IPS DF 6.9 (cell line): ENCODE measurements at regions not wholly inside any gene's neighbourhood (a gene's known extent, or its start where the extent isn't known, plus 50 kb on each side); places are given as distances from the start of the nearest gene placed in this dataset.

ENCODE experiments used
- DNase-seq: peaks from one replicate; pipeline ENCODE4 v3.0.0-alpha.2; 2013; ENCODE audit warnings: low read depth, low spot score
- H3K27ac ChIP-seq: one replicate; pipeline ENCODE4 v1.5.1; 2013; ENCODE audit warnings: low read length, control low read depth
- H3K27me3 ChIP-seq: 2 replicates; pipeline ENCODE4 v1.6.1; 2013; ENCODE audit warnings: mild to moderate bottlenecking, low read length; ENCODE audit not compliant: control insufficient read depth, insufficient read depth
- H3K36me3 ChIP-seq: 2 replicates; pipeline ENCODE4 v1.6.1; 2013; ENCODE audit warnings: low read length; ENCODE audit not compliant: control insufficient read depth, insufficient read depth
- H3K4me1 ChIP-seq: 2 replicates; pipeline ENCODE4 v1.6.1; 2013; ENCODE audit warnings: low read length; ENCODE audit not compliant: control insufficient read depth, insufficient read depth
- H3K4me3 ChIP-seq: 2 replicates; pipeline ENCODE4 v1.5.1; 2013; ENCODE audit warnings: mild to moderate bottlenecking, low read length
- H3K9me3 ChIP-seq: 2 replicates; pipeline ENCODE4 v1.6.1; 2013; ENCODE audit warnings: low read length, inconsistent platforms; ENCODE audit not compliant: control insufficient read depth, insufficient read depth
- whole genome bisulfite sequencing: extraction: QIAGEN DNeasy Blood & Tissue Kit; methylation state at CpG from one replicate; pipeline ENCODE4 v1.1.7; 2013; ENCODE audit warnings: mixed read lengths, missing lambda C conversion rate; ENCODE audit not compliant: insufficient read length, insufficient coverage; 5-methylcytosine and 5-hydroxymethylcytosine counted together

DNA sequence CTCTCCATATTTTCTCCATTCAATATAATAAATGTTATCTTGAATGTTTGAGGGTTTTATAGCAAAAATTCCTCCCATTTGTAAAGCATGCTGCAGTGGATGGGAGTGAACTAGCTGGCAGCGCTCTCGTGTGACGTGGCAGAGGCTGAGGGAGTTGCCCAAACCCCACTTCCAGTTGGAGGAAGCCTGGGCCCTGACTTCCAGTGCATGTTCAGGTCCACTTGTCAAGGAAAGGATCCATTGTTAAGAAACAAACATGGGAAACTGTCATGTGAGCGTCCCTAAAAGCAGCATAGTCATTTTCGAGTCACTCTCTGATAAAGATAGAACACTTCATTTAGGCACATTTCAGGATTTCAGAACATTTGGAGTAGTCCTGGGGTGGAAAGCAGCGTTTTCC is 116.6 kb downstream of the SLC25A47 start:
- Histone ChIP-seq H3K4me1 (peaks cover 6% of the 10 kb centered on the region), H3K36me3 (no peaks in the 10 kb centered on the region), H3K27me3 (no peaks in the 10 kb centered on the region), H3K27ac (no peak overlapping the region), H3K9me3 (no peaks in the 10 kb centered on the region), H3K4me3 (no peak overlapping the region)
- WGBS: no CpG with 5 or more reads among the region's 6 CpGs
- no peak for DNase-seq

DNA sequence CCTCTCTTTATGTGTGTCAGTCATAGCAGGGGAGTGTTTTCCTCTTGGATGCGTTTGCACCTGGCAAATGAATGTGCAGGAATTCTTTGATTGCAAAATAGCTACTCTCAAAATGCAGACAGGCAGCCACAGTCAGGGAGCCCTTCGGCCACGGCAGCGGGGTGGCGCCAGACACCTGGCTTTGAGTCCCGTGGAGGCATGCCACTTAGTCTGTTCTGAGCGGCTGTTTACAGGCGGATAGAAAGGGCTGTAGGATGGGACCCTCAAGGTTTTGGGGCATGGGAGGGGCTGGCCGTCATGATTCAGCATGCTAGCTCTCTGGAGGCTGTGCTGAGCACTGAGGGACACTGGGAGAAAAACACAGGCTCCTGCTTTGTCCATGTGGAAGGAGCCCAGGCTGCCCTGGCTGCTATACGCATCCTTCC is 117.1 kb downstream of the SLC25A47 start:
- Histone ChIP-seq H3K27ac (no peak overlapping the region), H3K27me3 (no peaks in the 10 kb centered on the region), H3K36me3 (no peaks in the 10 kb centered on the region), H3K4me3 (no peak overlapping the region), H3K4me1 (0 out of 2 replicates have a peak, but pooled peaks cover 3% of the 10 kb centered on the region), H3K9me3 (no peaks in the 10 kb centered on the region)
- DNase-seq: peak; percentile 41
- WGBS: no CpG with 5 or more reads among the region's 10 CpGs

- H3K27ac ChIP-seq: no peak overlapping the region
- H3K27me3 ChIP-seq: no peaks in the 10 kb centered on the region
- H3K9me3 ChIP-seq: no peaks in the 10 kb centered on the region
- no peak for DNase-seq
- 0 out of 2 replicates have a peak, but pooled peaks cover 3% of the 10 kb centered on the region for H3K4me1 ChIP-seq
- no peak overlapping the region for H3K4me3 ChIP-seq
- H3K36me3 ChIP-seq: no peaks in the 10 kb centered on the region
- WGBS: no CpG with 5 or more reads among the region's 6 CpGs
These were observed 117.6 kb downstream of the SLC25A47 start for GRCh38 chr14:100440758-100441203.

GRCh38 chr14:100441271-100441947 is 118.3 kb downstream of the SLC25A47 start:
- WGBS: no CpG with 5 or more reads among the region's 6 CpGs
- H3K27ac ChIP-seq: no peak overlapping the region
- H3K9me3 ChIP-seq: no peaks in the 10 kb centered on the region
- no peak overlapping the region for H3K4me3 ChIP-seq
- no peaks in the 10 kb centered on the region for H3K27me3 ChIP-seq
- no peaks in the 10 kb centered on the region for H3K36me3 ChIP-seq
- 0 out of 2 replicates have a peak, but pooled peaks cover 3% of the 10 kb centered on the region for H3K4me1 ChIP-seq
- DNase-seq: no peak

GRCh38 chr14:100442036-100442435 is 118.9 kb downstream of the SLC25A47 start:
- H3K4me1 ChIP-seq: 0 out of 2 replicates have a peak, but pooled peaks cover 3% of the 10 kb centered on the region
- no peaks in the 10 kb centered on the region for H3K36me3 ChIP-seq
- no peaks in the 10 kb centered on the region for H3K27me3 ChIP-seq
- H3K9me3 ChIP-seq: no peaks in the 10 kb centered on the region
- DNase-seq: no peak
- H3K4me3 ChIP-seq: no peak overlapping the region
- no peak overlapping the region for H3K27ac ChIP-seq

- DNase-seq: no peak
These were observed 119.7 kb downstream of the SLC25A47 start for GRCh38 chr14:100442498-100443490.

DNA sequence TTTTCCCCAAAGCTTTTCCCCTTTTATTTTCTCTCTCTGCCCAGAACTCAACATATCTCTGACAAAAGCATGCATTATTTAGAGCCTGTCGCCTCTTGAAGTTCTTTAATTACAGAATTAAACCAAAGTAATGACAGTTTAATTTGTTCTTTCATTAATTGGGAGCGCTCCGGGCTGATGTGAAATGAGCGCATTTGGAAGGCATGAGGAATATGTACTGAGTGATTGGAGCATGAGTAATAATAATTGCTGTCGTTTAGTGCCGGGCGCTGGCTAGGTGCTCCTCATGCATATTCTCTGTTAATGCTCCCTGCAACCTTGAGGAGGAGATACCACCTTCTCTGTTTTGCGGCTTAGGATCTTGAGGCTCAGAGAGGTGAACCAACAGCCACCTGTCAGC is 120.5 kb downstream of the SLC25A47 start:
- Histone ChIP-seq H3K4me1 (peaks cover 5% of the 10 kb centered on the region; the same call in 1 of the 2 replicates), H3K4me3 (no peak overlapping the region), H3K27me3 (no peaks in the 10 kb centered on the region), H3K36me3 (no peaks in the 10 kb centered on the region), H3K27ac (no peak overlapping the region), H3K9me3 (no peaks in the 10 kb centered on the region)
- no peak for DNase-seq
- WGBS: no CpG with 5 or more reads among the region's 8 CpGs

More at GRCh38 chr14:100442498-100443490, 119.7 kb downstream of the SLC25A47 start:
- no CpG with 5 or more reads among the region's 13 CpGs for WGBS
- H3K4me1 ChIP-seq: peaks cover 5% of the 10 kb centered on the region; the same call in 1 of the 2 replicates
- no peaks in the 10 kb centered on the region for H3K27me3 ChIP-seq
- H3K27ac ChIP-seq: no peak overlapping the region
- H3K36me3 ChIP-seq: no peaks in the 10 kb centered on the region
- H3K9me3 ChIP-seq: no peaks in the 10 kb centered on the region
- H3K4me3 ChIP-seq: no peak overlapping the region

GRCh38 chr14:100445436-100446088 is 122.4 kb downstream of the SLC25A47 start:
- no peak overlapping the region for H3K27ac ChIP-seq
- H3K4me3 ChIP-seq: no peak overlapping the region

DNA sequence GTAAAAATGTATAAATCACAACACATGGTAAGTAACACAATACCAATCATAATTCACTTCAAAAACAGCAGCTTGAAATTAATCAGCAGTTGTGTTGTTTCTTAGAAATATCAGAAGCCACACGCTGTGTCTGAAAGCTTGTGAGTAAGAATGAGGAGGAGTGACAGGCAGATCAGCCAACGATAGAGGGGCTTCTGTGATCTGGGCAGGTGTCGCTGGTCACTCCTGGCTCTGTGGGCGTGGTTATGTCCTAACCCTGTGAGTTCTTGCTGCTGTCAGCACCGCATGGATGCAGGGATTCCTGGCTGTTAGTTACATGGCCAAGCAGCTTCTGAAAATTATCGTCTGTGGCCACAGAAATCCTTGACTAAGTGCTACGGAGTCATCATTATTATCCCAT is 123.4 kb downstream of the SLC25A47 start:
- Histone ChIP-seq H3K9me3 (no peaks in the 10 kb centered on the region), H3K27me3 (no peaks in the 10 kb centered on the region), H3K4me1 (peaks cover 3% of the 10 kb centered on the region; the same call in 1 of the 2 replicates), H3K36me3 (no peaks in the 10 kb centered on the region), H3K27ac (no peak overlapping the region), H3K4me3 (no peak overlapping the region)
- peak; percentile 63 for DNase-seq
- no CpG with 5 or more reads among the region's 7 CpGs for WGBS

More at GRCh38 chr14:100445436-100446088, 122.4 kb downstream of the SLC25A47 start:
- H3K9me3 ChIP-seq: no peaks in the 10 kb centered on the region
- no peak for DNase-seq
- H3K4me1 ChIP-seq: peaks cover 3% of the 10 kb centered on the region; the same call in 1 of the 2 replicates
- no peaks in the 10 kb centered on the region for H3K36me3 ChIP-seq
- no CpG with 5 or more reads among the region's 8 CpGs for WGBS
- H3K27me3 ChIP-seq: no peaks in the 10 kb centered on the region

DNA sequence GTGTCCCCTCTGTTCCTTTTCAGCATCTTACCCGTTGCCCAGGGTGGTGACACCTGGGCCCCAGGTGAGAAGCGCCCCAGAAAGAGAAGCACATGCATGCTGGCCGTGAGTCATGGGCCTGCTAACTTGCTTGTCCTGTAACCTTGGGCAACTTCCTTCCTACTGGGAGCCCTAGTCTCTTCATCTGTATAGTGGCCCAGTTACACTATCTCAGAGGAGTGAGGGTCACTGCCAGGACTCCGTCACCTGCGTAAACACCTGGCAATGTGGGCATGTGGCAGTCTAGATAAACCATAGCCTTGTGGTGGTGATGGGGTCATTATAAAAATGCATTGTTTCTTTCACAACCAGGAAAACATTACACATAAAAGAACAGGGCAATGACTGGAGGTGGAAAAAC is 125.2 kb downstream of the SLC25A47 start:
- Histone ChIP-seq H3K9me3 (no peaks in the 10 kb centered on the region), H3K36me3 (no peaks in the 10 kb centered on the region), H3K4me3 (no peak overlapping the region), H3K4me1 (peaks cover 6% of the 10 kb centered on the region), H3K27me3 (no peaks in the 10 kb centered on the region), H3K27ac (no peak overlapping the region)
- WGBS: no CpG with 5 or more reads among the region's 5 CpGs
- no peak for DNase-seq
